HG02981 (cell line): ENCODE measurements at regions not wholly inside any gene's neighbourhood (a gene's known extent, or its start where the extent isn't known, plus 50 kb on each side); places are given as distances from the start of the nearest gene placed in this dataset.
"Not testable (repeated sequence)": the region's sequence is repeated elsewhere in the genome, so short reads cannot be mapped to it uniquely, and the experiment has no call there.

ENCODE experiments used
- ATAC-seq: cut with Tn5 transposase; IDR thresholded peaks from one replicate; pipeline ENCODE4 v1.9.1; 2021; ENCODE audit warnings: mild to moderate bottlenecking, moderate library complexity; ENCODE audit not compliant: unreplicated experiment

- ATAC-seq, result no peak
Measured at GRCh38 chr20:22842793-22843192, 192.3 kb upstream of the SSTR4 start.

- ATAC-seq, result no peak
Measured at GRCh38 chr20:22844959-22845358, 190.2 kb upstream of the SSTR4 start.

GRCh38 chr20:22846863-22847262, 188.2 kb upstream of the SSTR4 start:
- no peak for ATAC-seq

GRCh38 chr20:22848364-22848763, 186.7 kb upstream of the SSTR4 start:
- no peak for ATAC-seq

- not testable (repeated sequence) for ATAC-seq
Measured at GRCh38 chr20:22851679-22852346, 183.3 kb upstream of the SSTR4 start.

- no peak for ATAC-seq
Measured at GRCh38 chr20:22861231-22861980, 173.7 kb upstream of the SSTR4 start.

- ATAC-seq, result no peak
Measured at GRCh38 chr20:22861990-22862389, 173.1 kb upstream of the SSTR4 start.

- ATAC-seq, result no peak
Measured at GRCh38 chr20:22862671-22863230, 172.4 kb upstream of the SSTR4 start.

- ATAC-seq, result no peak
Measured at GRCh38 chr20:22863826-22864225, 171.3 kb upstream of the SSTR4 start.

- ATAC-seq, result no peak
Measured at GRCh38 chr20:22866812-22867341, 168.2 kb upstream of the SSTR4 start.

- no peak for ATAC-seq
Measured at GRCh38 chr20:22878166-22878565, 156.9 kb upstream of the SSTR4 start.

- ATAC-seq, result no peak
Measured at GRCh38 chr20:22880277-22880676, 154.8 kb upstream of the SSTR4 start.

- no peak for ATAC-seq
Measured at GRCh38 chr20:22887796-22888195, 147.3 kb upstream of the SSTR4 start.

- no peak for ATAC-seq
Measured at GRCh38 chr20:22890594-22891300, 144.4 kb upstream of the SSTR4 start.

- ATAC-seq, result no peak
Measured at GRCh38 chr20:22901164-22901563, 133.9 kb upstream of the SSTR4 start.

GRCh38 chr20:22901921-22902320, 133.2 kb upstream of the SSTR4 start:
- ATAC-seq, result no peak

GRCh38 chr20:22904386-22904785, 130.7 kb upstream of the SSTR4 start:
- ATAC-seq, result no peak

GRCh38 chr20:22904905-22905304, 130.2 kb upstream of the SSTR4 start:
- ATAC-seq, result no peak

GRCh38 chr20:22905658-22906057, 129.5 kb upstream of the SSTR4 start:
- ATAC-seq, result no peak

GRCh38 chr20:22908437-22908836, 126.7 kb upstream of the SSTR4 start:
- no peak for ATAC-seq

GRCh38 chr20:22908944-22909343, 126.2 kb upstream of the SSTR4 start:
- ATAC-seq, result no peak
